GM12878 (cell line): ENCODE measurements at regions not wholly inside any gene's neighbourhood (a gene's known extent, or its start where the extent isn't known, plus 50 kb on each side); places are given as distances from the start of the nearest gene placed in this dataset.

Experiments used
- ATAC-seq: fragments of 200-7000 bp; cut with Tn5 transposase; 3 replicates; pipeline ENCODE4 v1.9.1; 2020; ENCODE audit warnings: mild to moderate bottlenecking, moderate library complexity
- BruUV-seq: library from RNA; stranded (reverse); fragments of 400-500 nt; replicated peaks from 2 replicates; lab custom pipeline; 2021; lab: Mats Ljungman, UMichigan
- CTCF ChIA-PET: fragments of 300-600 bp; sonication (Branson Sonifier 250); formaldehyde crosslinking; extraction: SDS; loops from one replicate; lab custom pipeline; 2021; ENCODE audit warnings: inconsistent platforms; lab: Yijun Ruan, JAX
- POLR2A ChIA-PET: fragments of 350-600 bp; formaldehyde crosslinking; extraction: SDS; loops from one replicate; lab custom pipeline; 2021; ENCODE audit warnings: inconsistent platforms; lab: Charles Lee
- RAD21 ChIA-PET: fragments of 300-600 bp; sonication (Branson Sonifier 250); formaldehyde crosslinking; loops from one replicate; lab custom pipeline; 2023; ENCODE audit warnings: antibody characterized with exemption; ENCODE audit not compliant: unreplicated experiment; lab: Charles Lee
- SMC1A ChIA-PET: fragments of 300-600 bp; sonication (Branson Sonifier 250); formaldehyde crosslinking; loops from one replicate; lab custom pipeline; 2023; ENCODE audit not compliant: unreplicated experiment, uncharacterized antibody; lab: Charles Lee
- DNase-seq: peaks from one replicate; pipeline ENCODE4 v3.0.0-alpha.2; 2011; ENCODE audit warnings: low read depth, low spot score
- FAIRE-seq: peaks from 3 replicates; lab custom pipeline; 2011; peaks lifted over from hg19 to GRCh38; lab: Jason Lieb, UNC
- H2AFZ ChIP-seq: 2 replicates; pipeline ENCODE4 v1.6.0; 2011; ENCODE audit warnings: low read depth, low read length, control low read depth; ENCODE audit not compliant: control insufficient read depth
- H3K27ac ChIP-seq: 2 replicates; pipeline ENCODE4 v1.5.1; 2011; ENCODE audit warnings: control low read depth; ENCODE audit not compliant: control insufficient read depth, insufficient read depth
- H3K27me3 ChIP-seq, 2 experiments: replicated peaks in 1 of 2; 2 replicates each; pipeline versions ENCODE4 v1.6.0 to v1.6.1; 2011; ENCODE audit warnings: low read length in 1 of 2; ENCODE audit not compliant: control insufficient read depth in 2 of 2, insufficient read depth in 2 of 2
- H3K36me3 ChIP-seq, 2 experiments: 2 replicates each; pipeline ENCODE4 v1.5.1; 2011; ENCODE audit warnings: low read length in 1 of 2; ENCODE audit not compliant: control insufficient read depth in 2 of 2, insufficient read depth in 2 of 2
- H3K4me1 ChIP-seq: 2 replicates; pipeline ENCODE4 v1.6.1; 2011; ENCODE audit warnings: mild to moderate bottlenecking, low read length, moderate library complexity, mixed read lengths; ENCODE audit not compliant: control insufficient read depth, insufficient read depth
- H3K4me2 ChIP-seq: 2 replicates; pipeline ENCODE4 v1.6.0; 2011; ENCODE audit warnings: control low read depth; ENCODE audit not compliant: control insufficient read depth, insufficient read depth
- H3K4me3 ChIP-seq: fragments of 200-600 bp; sonication (generic); 2 replicates; pipeline ENCODE4 v1.5.1; 2016
- H3K79me2 ChIP-seq: 2 replicates; pipeline ENCODE4 v1.6.0; 2011; ENCODE audit warnings: low read length; ENCODE audit not compliant: control insufficient read depth, insufficient read depth
- H3K9ac ChIP-seq: 2 replicates; pipeline ENCODE4 v1.8.0; 2011; ENCODE audit warnings: low read length, control low read depth, mixed read lengths; ENCODE audit not compliant: control insufficient read depth, insufficient read depth
- H3K9me3 ChIP-seq: replicated peaks from 3 replicates; pipeline ENCODE4 v1.5.1; 2011; ENCODE audit warnings: mild to moderate bottlenecking, low read length; ENCODE audit not compliant: control insufficient read depth, insufficient read depth
- H4K20me1 ChIP-seq: 2 replicates; pipeline ENCODE4 v1.6.0; 2011; ENCODE audit not compliant: control insufficient read depth, insufficient read depth
- ATF2 ChIP-seq: IDR thresholded peaks from 2 replicates; pipeline ENCODE4 v1.6.1; 2012; ENCODE audit warnings: low read length, inconsistent platforms
- BMI1 ChIP-seq: fragments of 450-650 bp; IDR thresholded peaks from 2 replicates; pipeline ENCODE4 v1.6.1; 2016; ENCODE audit warnings: mild to moderate bottlenecking, moderate library complexity, borderline replicate concordance
- CEBPB ChIP-seq, 2 experiments: fragments of 150-350 bp in 1 of 2; IDR thresholded peaks; 2 replicates each; pipeline ENCODE4 v1.6.1; 2012 to 2014; ENCODE audit warnings: low read depth in 2 of 2, low read length in 2 of 2, borderline replicate concordance in 1 of 2, inconsistent platforms in 1 of 2
- CHD4 ChIP-seq: fragments of 200-600 bp; sonication (generic); IDR thresholded peaks from 2 replicates; pipeline ENCODE4 v1.6.1; 2016; ENCODE audit warnings: mild to moderate bottlenecking
- EP300 ChIP-seq, 2 experiments: fragments of 150-350 bp in 1 of 2; IDR thresholded peaks; 2 replicates each; pipeline ENCODE4 v1.6.1; 2011 to 2012; ENCODE audit warnings: low read depth in 2 of 2, low read length in 2 of 2, borderline replicate concordance in 1 of 2, improper control_type of control experiment in 1 of 2, inconsistent platforms in 1 of 2; ENCODE audit not compliant: control insufficient read depth in 1 of 2
- FOS ChIP-seq: IDR thresholded peaks from 3 replicates; pipeline ENCODE4 v1.6.1; 2011; ENCODE audit warnings: borderline replicate concordance; ENCODE audit not compliant: insufficient read length; ENCODE audit errors: extremely low read depth
- HDAC6 ChIP-seq: fragments of 200-600 bp; sonication (generic); IDR thresholded peaks from one replicate; pipeline ENCODE4 v1.8.0; 2017; ENCODE audit warnings: antibody characterized with exemption; ENCODE audit not compliant: unreplicated experiment
- MTA3 ChIP-seq: IDR thresholded peaks from 2 replicates; pipeline ENCODE4 v1.6.1; 2012; ENCODE audit warnings: low read length, inconsistent platforms, borderline replicate concordance
- PML ChIP-seq: IDR thresholded peaks from 2 replicates; pipeline ENCODE4 v1.6.1; 2012; ENCODE audit warnings: low read length, inconsistent platforms
- RBBP5 ChIP-seq: fragments of 200-600 bp; sonication (generic); conservative IDR thresholded peaks from 2 replicates; pipeline ENCODE4 v1.6.1; 2016
- TBL1XR1 ChIP-seq: IDR thresholded peaks from 2 replicates; pipeline ENCODE4 v1.6.1; 2012; ENCODE audit warnings: low read depth, low read length, improper control_type of control experiment
- WRNIP1 ChIP-seq: IDR thresholded peaks from 2 replicates; pipeline ENCODE4 v1.6.1; 2011; ENCODE audit warnings: low read depth, low read length, improper control_type of control experiment, borderline replicate concordance
- ZBTB40 ChIP-seq: fragments of 450-650 bp; IDR thresholded peaks from 2 replicates; pipeline ENCODE4 v1.6.1; 2016; ENCODE audit warnings: mild to moderate bottlenecking, moderate library complexity, borderline replicate concordance
- ZNF207 ChIP-seq: fragments of 450-650 bp; IDR thresholded peaks from 2 replicates; pipeline ENCODE4 v1.6.1; 2014; ENCODE audit warnings: antibody characterized with exemption, mild to moderate bottlenecking, borderline replicate concordance
- ZNF217 ChIP-seq: fragments of 450-650 bp; IDR thresholded peaks from 2 replicates; pipeline ENCODE4 v1.6.1; 2017; ENCODE audit warnings: antibody characterized with exemption, mild to moderate bottlenecking
- WGBS: methylation state at CpG from one replicate; pipeline ENCODE4 v1.1.6; 2016; ENCODE audit warnings: low lambda C conversion rate; ENCODE audit not compliant: insufficient replicate concordance, insufficient coverage; ENCODE audit errors: missing lambda C conversion rate; 5-methylcytosine and 5-hydroxymethylcytosine counted together
- in situ Hi-C: fragments of 300-500 bp; cut with MboI; formaldehyde crosslinking; loops from 9 replicates; pipeline ENCODE4 v1.14.3; 2018; ENCODE audit warnings: mixed read lengths
- intact Hi-C: fragments of 100-400 bp; cut with micrococcal nuclease; formaldehyde crosslinking; loops from one replicate; pipeline ENCODE4 v1.14.2; 2022; ENCODE audit not compliant: unreplicated experiment
- TF ChIP-seq, protein P1 (sequence below): fragments of 150-350 bp; IDR thresholded peaks from 2 replicates; pipeline ENCODE4 v1.6.1; 2014; ENCODE audit warnings: mild to moderate bottlenecking, low read depth, low read length
- TF ChIP-seq, protein P2 (sequence below): fragments of 450-650 bp; IDR thresholded peaks from 2 replicates; pipeline ENCODE4 v1.6.1; 2016; ENCODE audit warnings: mild to moderate bottlenecking

DNA sequence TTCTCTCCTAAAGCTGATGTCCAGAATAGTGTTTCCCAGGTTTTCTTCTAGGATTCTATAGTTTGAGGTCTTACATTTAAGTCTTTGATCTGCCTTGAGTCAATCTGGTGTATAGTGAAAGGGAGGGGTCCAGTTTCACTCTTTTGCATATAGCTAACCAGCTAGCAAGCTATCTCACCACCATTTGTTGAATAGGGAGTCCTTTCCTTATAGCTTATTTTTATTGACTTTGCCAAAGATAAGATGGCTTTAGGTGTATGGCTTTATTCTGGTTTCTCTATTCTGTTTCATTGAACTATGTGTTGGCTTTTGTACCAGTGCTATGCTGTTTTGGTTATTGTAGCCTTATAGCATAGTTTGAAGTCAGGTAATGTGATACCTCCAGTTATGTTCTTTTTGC, 1386.1 kb downstream of the SLITRK5 start (continued):
- TF ChIP-seq BMI1 (no peak), HDAC6 (no peak), PML (no peak), WRNIP1 (no peak), RBBP5 (no peak), ZBTB40 (no peak), ZNF207 (no peak)
- TF ChIP-seq, protein P1, sequence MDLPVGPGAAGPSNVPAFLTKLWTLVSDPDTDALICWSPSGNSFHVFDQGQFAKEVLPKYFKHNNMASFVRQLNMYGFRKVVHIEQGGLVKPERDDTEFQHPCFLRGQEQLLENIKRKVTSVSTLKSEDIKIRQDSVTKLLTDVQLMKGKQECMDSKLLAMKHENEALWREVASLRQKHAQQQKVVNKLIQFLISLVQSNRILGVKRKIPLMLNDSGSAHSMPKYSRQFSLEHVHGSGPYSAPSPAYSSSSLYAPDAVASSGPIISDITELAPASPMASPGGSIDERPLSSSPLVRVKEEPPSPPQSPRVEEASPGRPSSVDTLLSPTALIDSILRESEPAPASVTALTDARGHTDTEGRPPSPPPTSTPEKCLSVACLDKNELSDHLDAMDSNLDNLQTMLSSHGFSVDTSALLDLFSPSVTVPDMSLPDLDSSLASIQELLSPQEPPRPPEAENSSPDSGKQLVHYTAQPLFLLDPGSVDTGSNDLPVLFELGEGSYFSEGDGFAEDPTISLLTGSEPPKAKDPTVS = no peak

DNA sequence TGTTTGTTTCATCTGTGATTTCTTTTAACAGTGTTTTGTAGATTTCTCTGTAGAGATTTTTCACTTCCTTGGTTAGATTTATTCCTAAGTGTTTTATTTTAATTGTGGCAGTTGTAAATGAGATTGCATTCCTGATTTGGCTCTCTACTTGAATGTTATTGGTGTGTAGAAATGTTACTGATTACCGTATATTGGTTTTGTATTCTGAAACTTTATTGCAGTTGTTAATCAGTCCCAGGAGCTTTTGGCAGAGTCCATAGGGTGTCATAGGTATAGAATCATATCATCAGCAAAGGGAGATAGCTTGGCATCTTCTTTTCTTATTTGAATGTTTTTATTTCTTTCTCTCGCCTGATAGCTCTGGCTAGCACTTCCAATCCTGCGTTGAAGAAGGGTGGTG, 1386.7 kb downstream of the SLITRK5 start:
- FAIRE-seq = no peak
- SMC1A ChIA-PET = no interaction called here
- BruUV-seq = no TSS peak
- Histone ChIP-seq H3K9ac (no peak overlapping the region), H3K27ac (no peak overlapping the region), H3K9me3 (no peaks in the 10 kb centered on the region), H3K4me3 (no peak overlapping the region), H4K20me1 (no peaks in the 10 kb centered on the region), H2AFZ (no peak overlapping the region), H3K79me2 (no peaks in the 10 kb centered on the region), H3K4me2 (no peak overlapping the region), H3K4me1 (no peaks in the 10 kb centered on the region), H3K36me3 (no peaks in the 10 kb centered on the region), H3K27me3 (no peaks in the 10 kb centered on the region)
- RAD21 ChIA-PET = no interaction called here
- POLR2A ChIA-PET = no interaction called here
- CTCF ChIA-PET = interaction anchor here (2.5 kb wide), 1 partner anchor 9 kb away, joined by 9 read pairs; no protein-coding TSS in a partner anchor
- intact Hi-C loops (no loop called here), in situ Hi-C loops (no loop called here)
- no peak for DNase-seq
- no peak for ATAC-seq
- 62% methylated on average over 3 of the region's 3 CpGs for WGBS
- no peak for TF ChIP-seq ATF2
- TF ChIP-seq CEBPB (IDR thresholded peaks at IDR 0.05; ENCODE audit: borderline replicate concordance in 1 of 2, low read depth in 2 of 2, low read length in 2 of 2) = no peak
- no peak for TF ChIP-seq TBL1XR1
- no peak for TF ChIP-seq EP300 (IDR thresholded peaks at IDR 0.05; ENCODE audit: borderline replicate concordance in 1 of 2, control insufficient read depth in 1 of 2, low read depth in 2 of 2, low read length in 2 of 2)
- no peak for TF ChIP-seq CHD4
- TF ChIP-seq, protein P2, sequence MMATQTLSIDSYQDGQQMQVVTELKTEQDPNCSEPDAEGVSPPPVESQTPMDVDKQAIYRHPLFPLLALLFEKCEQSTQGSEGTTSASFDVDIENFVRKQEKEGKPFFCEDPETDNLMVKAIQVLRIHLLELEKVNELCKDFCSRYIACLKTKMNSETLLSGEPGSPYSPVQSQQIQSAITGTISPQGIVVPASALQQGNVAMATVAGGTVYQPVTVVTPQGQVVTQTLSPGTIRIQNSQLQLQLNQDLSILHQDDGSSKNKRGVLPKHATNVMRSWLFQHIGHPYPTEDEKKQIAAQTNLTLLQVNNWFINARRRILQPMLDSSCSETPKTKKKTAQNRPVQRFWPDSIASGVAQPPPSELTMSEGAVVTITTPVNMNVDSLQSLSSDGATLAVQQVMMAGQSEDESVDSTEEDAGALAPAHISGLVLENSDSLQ = no peak
- TF ChIP-seq ZNF217 = no peak
- TF ChIP-seq MTA3 = no peak
- no peak for TF ChIP-seq FOS
